HG03565 (cell line): ENCODE measurements at regions not wholly inside any gene's neighbourhood (a gene's known extent, or its start where the extent isn't known, plus 50 kb on each side); places are given as distances from the start of the nearest gene placed in this dataset.
"Not testable (repeated sequence)": the region's sequence is repeated elsewhere in the genome, so short reads cannot be mapped to it uniquely, and the experiment has no call there.

Experiments
- ATAC-seq: cut with Tn5 transposase; IDR thresholded peaks from one replicate; pipeline ENCODE4 v1.9.1; 2021; ENCODE audit warnings: mild to moderate bottlenecking, moderate library complexity; ENCODE audit not compliant: unreplicated experiment

DNA sequence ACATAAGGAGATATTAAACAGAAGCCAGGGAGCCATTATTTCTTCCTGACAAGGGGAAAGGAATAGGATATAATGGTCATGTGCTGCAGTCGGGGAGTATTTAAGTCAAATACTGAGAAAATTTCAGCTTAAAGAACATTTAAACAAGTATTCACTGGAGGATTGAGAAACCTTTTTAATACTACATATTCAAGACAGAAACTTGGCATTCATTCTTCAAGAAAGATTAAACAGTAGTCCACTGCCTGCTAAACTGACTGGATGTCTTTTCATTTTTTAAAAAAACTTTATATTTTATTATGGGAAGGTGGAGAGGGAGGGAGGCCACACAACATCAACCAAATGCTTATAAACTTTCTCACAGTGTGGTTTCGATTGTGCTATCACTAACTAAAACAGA lies 107.4 kb upstream of the CBLB start:
- no peak for ATAC-seq

DNA sequence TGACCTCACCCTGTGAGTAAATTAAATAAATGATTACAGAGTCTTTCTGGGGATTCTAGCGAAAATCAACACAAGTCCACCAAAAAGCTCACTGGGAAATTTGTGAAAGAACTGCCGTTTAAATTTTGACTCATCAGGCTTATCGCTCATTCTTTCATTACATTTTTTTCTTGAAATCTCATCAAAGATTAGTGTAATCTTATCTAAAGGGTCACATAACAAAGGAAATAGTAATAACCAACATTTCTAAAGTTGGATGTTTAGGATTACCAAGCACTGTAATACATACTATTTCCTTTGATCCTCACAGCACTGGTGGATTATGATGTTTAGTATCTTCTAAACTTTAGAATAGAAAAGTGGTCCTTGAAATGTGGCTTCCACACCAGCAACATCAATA lies 111.1 kb upstream of the CBLB start:
- ATAC-seq: no peak

- ATAC-seq: no peak
Observed at GRCh38 chr3:105982207-105982606, 113.4 kb upstream of the CBLB start.

GRCh38 chr3:105984837-105985236 lies 116.0 kb upstream of the CBLB start:
- ATAC-seq: no peak

DNA sequence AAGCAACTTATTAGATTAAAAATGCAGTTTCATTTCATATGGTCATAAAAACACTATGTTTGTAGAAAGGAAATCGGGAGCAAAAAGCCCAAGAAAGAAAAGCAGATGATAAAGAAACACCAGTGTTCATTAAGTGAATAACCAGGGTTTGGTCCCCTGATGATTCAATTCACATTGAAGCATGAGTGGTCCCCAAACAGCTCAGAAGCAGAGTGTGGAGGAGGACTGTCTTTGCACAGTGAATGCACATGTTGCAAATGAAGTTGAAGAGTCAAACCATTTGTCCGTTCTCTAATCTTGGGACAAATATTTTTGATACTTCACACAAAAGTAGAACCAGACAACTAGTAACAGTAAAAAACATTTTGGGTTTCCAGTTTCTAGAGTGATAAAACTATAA lies 117.5 kb upstream of the CBLB start:
- not testable (repeated sequence) for ATAC-seq

DNA sequence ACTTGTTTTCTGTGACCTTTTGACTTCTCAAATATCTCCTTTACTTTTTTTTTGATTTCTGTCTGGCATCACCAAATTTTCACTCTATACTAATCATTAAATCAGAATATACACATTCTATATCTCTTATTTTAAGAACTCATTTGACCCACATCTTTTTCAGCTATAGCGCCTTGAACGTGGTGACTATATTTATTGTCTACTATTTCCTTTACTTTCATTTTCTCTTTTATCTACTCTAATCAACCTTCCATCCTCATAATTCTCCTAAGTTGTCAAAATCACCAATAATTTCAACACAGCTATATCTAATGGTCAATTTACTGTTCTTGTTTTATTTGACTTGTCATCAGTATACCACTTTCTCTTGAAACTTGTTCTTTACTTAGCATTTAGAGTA lies 119.0 kb upstream of the CBLB start:
- ATAC-seq: no peak

DNA sequence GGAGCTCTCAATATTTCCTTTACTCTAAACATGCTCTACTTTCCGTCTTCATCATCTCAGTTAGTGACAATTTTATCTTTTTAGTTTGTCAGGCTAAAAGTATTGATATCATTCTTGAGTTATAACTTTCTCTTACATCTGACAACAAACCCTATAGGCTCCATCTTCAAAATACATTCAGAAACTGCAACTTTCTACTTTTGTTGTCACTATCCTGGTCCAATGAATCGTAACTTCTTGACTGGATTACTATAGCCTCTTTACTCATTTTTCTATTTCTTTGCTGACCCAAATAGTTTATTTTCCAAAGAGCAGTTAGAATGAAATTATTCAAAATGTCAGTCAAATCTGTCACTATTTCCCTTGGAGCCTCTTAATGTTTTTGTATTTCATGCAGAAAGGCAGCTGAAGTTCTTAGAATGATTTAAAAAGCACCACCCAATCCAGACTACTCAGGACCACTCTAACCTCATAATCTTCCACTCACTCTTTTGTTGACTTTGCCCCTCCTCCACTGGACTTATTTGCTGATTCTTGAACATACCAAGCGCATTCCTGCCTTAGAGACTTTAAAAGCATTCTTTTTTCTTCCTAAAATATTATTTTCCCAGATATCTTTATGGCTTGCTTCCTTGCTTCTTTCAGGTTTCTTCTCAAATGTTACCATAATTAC lies 119.9 kb upstream of the CBLB start:
- no peak for ATAC-seq

DNA sequence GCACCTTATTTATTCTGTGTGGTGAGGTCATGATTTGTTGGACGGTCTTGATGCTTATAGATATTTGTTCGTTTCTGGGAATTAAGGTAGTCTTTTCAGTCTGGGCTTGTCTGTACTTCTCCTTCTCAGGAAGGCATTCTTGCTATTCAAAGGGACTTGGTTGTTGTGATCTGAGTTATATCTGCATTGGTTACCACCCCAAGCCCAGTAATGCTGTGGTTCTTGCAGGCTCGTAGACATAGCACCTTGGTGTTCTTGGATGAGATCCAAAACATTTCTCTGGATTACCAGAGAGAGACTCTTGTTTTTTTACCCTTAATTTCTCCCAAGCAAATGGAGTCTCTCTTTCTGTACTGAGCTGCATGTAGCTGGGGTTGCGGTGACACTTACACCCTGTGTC lies 128.0 kb upstream of the CBLB start:
- no peak for ATAC-seq

DNA sequence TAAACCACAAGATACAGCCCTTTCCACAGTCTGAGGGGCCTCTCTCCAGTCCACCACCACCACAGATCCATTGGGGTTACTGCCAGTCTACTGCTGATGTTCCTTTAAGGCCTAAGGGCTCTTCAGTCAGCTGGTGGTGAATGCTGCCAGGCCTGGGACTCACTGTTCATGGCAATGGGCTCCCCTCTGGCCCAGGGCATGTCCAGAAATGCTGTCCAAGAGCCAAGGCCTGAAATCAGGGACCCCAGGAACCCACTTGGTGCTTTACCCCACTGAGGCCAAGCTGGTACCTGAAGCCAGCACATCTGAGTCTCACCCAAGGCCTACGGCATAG lies 128.6 kb upstream of the CBLB start:
- ATAC-seq: no peak

DNA sequence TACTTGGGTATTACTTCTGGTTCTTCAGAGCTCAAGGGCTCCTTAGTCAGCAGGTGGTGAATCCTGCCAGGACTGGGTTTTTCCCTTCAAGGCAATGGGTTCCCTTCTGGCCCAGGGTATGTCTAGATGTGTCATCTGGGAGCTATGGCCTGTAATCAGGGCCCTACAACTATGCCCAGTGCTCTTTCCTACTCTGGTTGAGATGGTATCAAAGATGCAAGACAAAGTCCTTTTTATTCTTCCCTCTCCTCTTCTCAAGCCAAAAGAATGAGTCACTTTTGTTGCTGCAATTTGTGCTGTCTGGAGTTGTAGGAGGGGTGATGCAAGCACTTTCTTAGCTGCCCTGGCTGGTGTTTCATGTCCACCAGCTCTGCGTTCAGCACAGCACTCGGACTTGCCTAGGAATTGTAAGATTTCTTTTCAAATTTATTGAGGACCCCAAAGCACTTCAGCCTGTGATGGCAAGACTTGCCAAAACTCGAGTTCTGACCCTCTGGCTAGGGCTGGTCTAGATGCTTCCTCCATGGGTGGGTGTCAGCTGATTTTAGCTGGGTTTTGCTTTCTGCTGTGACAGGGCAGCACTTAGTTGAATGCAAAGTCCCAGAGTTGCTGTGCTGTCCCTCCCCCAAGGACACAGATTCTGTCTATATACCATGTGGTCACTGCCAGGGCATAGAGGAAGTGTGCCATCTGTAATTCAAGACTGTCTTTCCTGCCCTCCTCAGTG lies 129.2 kb upstream of the CBLB start:
- ATAC-seq: no peak

DNA sequence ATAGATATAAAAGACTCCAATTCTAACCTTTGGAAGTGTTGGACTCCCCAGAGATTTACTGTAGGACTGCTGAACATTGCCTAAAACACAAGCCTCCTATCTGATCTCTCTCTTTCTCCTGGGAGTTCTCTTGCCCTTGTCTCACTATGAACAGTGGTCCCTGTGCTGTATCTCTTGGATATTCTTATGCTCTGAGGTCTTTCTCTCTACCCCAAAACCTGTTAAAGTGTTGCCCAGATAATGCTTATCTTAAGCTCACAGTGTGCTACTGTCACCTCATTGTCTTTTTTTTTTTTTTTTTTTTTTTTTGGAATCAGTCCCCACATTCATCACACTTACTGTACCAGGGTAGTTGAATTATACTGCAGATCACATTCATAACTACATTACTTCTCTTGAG lies 131.0 kb upstream of the CBLB start:
- no peak for ATAC-seq

GRCh38 chr3:106001923-106002322 lies 133.1 kb upstream of the CBLB start:
- ATAC-seq: no peak

DNA sequence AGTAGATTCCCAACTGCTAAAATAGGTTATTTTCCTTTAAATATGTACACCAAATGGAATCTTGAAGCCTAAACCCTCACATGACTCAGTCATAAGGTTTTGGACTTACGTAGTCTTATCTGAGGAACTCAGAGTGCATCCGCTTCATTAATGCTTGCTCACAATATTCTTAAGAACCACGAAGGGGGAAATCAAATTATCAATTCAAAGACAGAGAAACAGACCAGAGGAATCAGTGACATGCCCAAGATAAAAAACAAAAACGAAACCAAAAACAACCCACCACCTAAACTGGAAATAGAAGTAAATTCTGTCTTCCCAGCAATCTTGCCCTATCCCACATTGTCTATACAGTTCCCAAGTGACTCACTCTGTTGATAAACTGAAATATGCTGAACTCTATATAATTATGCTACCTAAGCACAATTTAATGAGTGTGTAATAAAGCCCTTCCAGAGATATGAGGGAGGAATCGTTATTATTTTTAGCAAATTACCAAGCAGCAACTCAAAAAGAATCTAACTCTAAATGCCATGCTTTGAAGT lies 135.4 kb upstream of the CBLB start:
- no peak for ATAC-seq

DNA sequence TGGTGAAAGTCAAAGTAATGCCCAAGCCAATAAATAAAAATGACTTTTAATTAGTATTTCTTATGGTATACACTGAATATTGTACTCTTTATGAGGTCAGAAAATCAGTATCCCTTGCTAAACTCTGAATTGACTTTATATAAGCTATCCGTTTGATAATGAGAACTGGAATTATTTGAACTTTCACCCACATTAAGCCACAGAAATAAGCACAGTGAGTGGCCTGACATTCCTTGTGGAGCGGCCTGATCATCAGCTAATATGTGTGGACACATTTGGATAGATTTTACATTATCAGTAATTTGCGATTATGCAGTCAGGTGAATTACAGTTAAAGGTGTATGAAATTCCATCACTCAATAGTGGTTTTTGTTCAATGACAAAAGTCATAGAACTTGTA lies 136.0 kb upstream of the CBLB start:
- ATAC-seq: no peak

DNA sequence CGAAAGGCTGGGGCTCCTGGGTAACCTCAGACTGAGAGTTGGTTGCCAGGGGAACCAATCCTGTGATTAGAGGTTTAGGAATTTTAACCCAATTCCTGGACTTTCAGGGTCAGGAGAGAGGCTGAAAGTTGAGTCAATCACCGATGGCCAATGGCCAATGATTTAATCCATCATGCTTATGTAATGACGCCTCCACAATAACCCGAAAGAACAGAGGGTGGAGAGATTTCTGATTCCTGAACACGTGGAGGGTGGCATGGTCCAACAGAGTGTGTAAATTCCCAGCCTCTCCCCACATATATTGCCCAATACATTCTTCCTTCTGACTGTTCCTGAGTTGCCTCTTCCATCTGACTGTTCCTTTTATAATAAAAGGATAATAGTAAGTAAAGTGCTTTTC lies 137.2 kb upstream of the CBLB start:
- ATAC-seq: no peak

DNA sequence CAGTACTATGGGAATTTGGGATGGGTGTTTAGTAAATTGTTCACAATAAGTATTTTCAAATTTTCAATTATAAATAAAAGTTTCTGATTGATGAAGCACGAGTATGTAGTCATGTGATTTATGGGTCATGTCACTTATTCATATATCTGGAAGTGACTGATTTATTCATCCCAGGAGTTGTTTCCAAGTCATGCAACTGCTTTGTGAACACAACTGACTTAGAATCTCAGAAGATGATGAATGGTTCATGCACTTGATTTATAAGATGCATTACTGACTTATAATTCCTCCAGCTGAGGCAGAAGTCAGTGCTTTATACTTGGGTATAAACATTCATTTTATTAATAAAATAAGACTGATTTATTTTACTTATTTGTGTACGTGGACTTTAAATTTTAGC lies 137.8 kb upstream of the CBLB start:
- no peak for ATAC-seq

GRCh38 chr3:106007512-106007911 lies 138.7 kb upstream of the CBLB start:
- ATAC-seq: no peak

- no peak for ATAC-seq
Observed at GRCh38 chr3:106008766-106009165, 140.0 kb upstream of the CBLB start.

DNA sequence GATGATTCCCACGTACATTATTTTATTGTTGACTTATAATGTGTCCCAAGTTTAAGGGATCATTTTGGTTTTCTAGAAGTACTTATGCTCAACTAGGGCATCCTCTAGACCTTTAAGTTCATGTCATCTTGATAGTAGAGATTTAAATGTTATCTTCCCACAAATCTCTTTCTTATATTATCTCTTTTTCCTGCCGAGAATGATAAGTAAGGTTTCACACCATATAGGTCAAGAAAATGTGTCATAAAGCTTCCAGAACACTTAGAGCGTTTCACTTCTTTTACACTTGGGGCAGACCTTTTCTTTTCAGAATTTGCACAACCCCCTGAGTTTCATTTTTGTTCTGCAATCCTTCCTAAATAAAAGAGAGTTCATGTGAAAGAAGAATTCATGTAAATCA lies 142.0 kb upstream of the CBLB start:
- no peak for ATAC-seq

GRCh38 chr3:106013971-106014370 lies 145.2 kb upstream of the CBLB start:
- no peak for ATAC-seq

GRCh38 chr3:106014518-106014917 lies 145.7 kb upstream of the CBLB start:
- ATAC-seq: no peak

- no peak for ATAC-seq
Observed at GRCh38 chr3:106014971-106015370, 146.2 kb upstream of the CBLB start.

GRCh38 chr3:106018102-106018501 lies 149.3 kb upstream of the CBLB start:
- no peak for ATAC-seq
